OCI-LY7 (cell line): ENCODE measurements at regions not wholly inside any gene's neighbourhood (a gene's known extent, or its start where the extent isn't known, plus 50 kb on each side); places are given as distances from the start of the nearest gene placed in this dataset.

ENCODE experiments used
- BruUV-seq: library from RNA; stranded (reverse); fragments of 400-500 nt; replicated peaks from 2 replicates; lab custom pipeline; 2021; lab: Mats Ljungman, UMichigan
- CTCF ChIA-PET: fragments of 300-600 bp; sonication (Branson Sonifier 250); formaldehyde crosslinking; loops from one replicate; lab custom pipeline; 2022; ENCODE audit warnings: antibody characterized with exemption; ENCODE audit not compliant: unreplicated experiment; lab: Charles Lee
- POLR2A ChIA-PET: fragments of 300-600 bp; sonication (Branson Sonifier 250); formaldehyde crosslinking; loops from one replicate; lab custom pipeline; 2022; ENCODE audit warnings: antibody characterized with exemption; lab: Charles Lee
- DNase-seq: peaks from one replicate; pipeline ENCODE4 v3.0.0-alpha.2; 2015; ENCODE audit warnings: low spot score
- H2AFZ ChIP-seq: fragments of 200-600 bp; sonication (generic), shearing (Covaris generic); 2 replicates; pipeline ENCODE4 v1.6.1; 2014; ENCODE audit warnings: mild to moderate bottlenecking, antibody characterized with exemption, low read length, moderate library complexity
- H3K27ac ChIP-seq: fragments of 200-600 bp; sonication (generic); 2 replicates; pipeline ENCODE4 v1.5.1; 2014; ENCODE audit warnings: mixed run types, low read depth, mild to moderate bottlenecking, moderate library complexity, low read length, inconsistent platforms; ENCODE audit not compliant: poor library complexity, severe bottlenecking
- H3K36me3 ChIP-seq: fragments of 200-600 bp; sonication (generic); 2 replicates; pipeline ENCODE4 v1.6.1; 2014; ENCODE audit warnings: mild to moderate bottlenecking, antibody characterized with exemption, low read length, moderate library complexity, mixed read lengths; ENCODE audit not compliant: insufficient read depth
- H3K4me1 ChIP-seq: fragments of 200-600 bp; sonication (generic); 2 replicates; pipeline ENCODE4 v1.5.1; 2014; ENCODE audit warnings: mild to moderate bottlenecking, low read length; ENCODE audit not compliant: insufficient read depth, poor library complexity, severe bottlenecking
- H3K4me2 ChIP-seq: fragments of 200-600 bp; sonication (generic); 2 replicates; pipeline ENCODE4 v1.6.1; 2014; ENCODE audit warnings: mild to moderate bottlenecking, low read length
- H3K4me3 ChIP-seq: fragments of 200-600 bp; sonication (generic); 2 replicates; pipeline ENCODE4 v1.5.1; 2014; ENCODE audit warnings: mild to moderate bottlenecking, low read depth, low read length; ENCODE audit not compliant: poor library complexity, severe bottlenecking
- H3K79me2 ChIP-seq: fragments of 200-600 bp; sonication (generic); 2 replicates; pipeline ENCODE4 v1.6.1; 2016; ENCODE audit warnings: low read depth, mild to moderate bottlenecking, low read length, moderate library complexity, mixed read lengths; ENCODE audit not compliant: insufficient read depth
- H3K9me2 ChIP-seq: fragments of 200-600 bp; sonication (generic); 2 replicates; pipeline ENCODE4 v1.6.1; 2016; ENCODE audit warnings: mild to moderate bottlenecking, low read length, mixed read lengths; ENCODE audit not compliant: insufficient read depth
- H3K9me3 ChIP-seq: fragments of 200-600 bp; sonication (generic); 2 replicates; pipeline ENCODE4 v1.6.1; 2014; ENCODE audit warnings: mild to moderate bottlenecking, mixed run types, low read length, mixed read lengths
- H4K20me1 ChIP-seq: fragments of 200-600 bp; sonication (generic); 2 replicates; pipeline ENCODE4 v1.6.1; 2014; ENCODE audit warnings: mild to moderate bottlenecking, antibody characterized with exemption, low read length, moderate library complexity, mixed read lengths; ENCODE audit not compliant: insufficient read depth
- CTCF ChIP-seq: fragments of 200-600 bp; sonication (generic); conservative IDR thresholded peaks from 2 replicates; pipeline ENCODE4 v1.5.1; 2014; ENCODE audit warnings: mild to moderate bottlenecking, antibody characterized with exemption, low read length, moderate library complexity, mixed read lengths
- EZH2phosphoT487 ChIP-seq: fragments of 200-600 bp; sonication (generic); IDR thresholded peaks from 2 replicates; pipeline ENCODE4 v1.6.1; 2018; ENCODE audit warnings: low read depth, borderline replicate concordance, mild to moderate bottlenecking, mixed run types, antibody characterized with exemption, low read length, moderate library complexity, mixed read lengths
- intact Hi-C: fragments of 100-400 bp; cut with micrococcal nuclease; formaldehyde crosslinking; loops from one replicate; pipeline ENCODE4 v1.10.0; 2022; ENCODE audit not compliant: unreplicated experiment

GRCh38 chr22:26766510-26767350 lies 109.3 kb downstream of the MIAT start:
- no TSS peak for BruUV-seq
- H3K4me2 ChIP-seq = no peak overlapping the region
- H3K79me2 ChIP-seq = no peaks in the 10 kb centered on the region
- H3K27ac ChIP-seq = no peak overlapping the region
- no peaks in the 10 kb centered on the region for H3K4me1 ChIP-seq
- no peaks in the 10 kb centered on the region for H3K9me2 ChIP-seq
- no peaks in the 10 kb centered on the region for H3K9me3 ChIP-seq
- no peaks in the 10 kb centered on the region for H4K20me1 ChIP-seq
- intact Hi-C loops = no loop called here
- ChIA-PET POLR2A (no interaction called here), CTCF (no interaction called here)
- TF ChIP-seq CTCF (no peak), EZH2phosphoT487 (no peak)
- no peak overlapping the region for H2AFZ ChIP-seq
- peaks cover 4% of the 10 kb centered on the region; the same call in 1 of the 2 replicates for H3K36me3 ChIP-seq
- H3K4me3 ChIP-seq = no peak overlapping the region
- DNase-seq = no peak

GRCh38 chr22:26767351-26768155 lies 110.2 kb downstream of the MIAT start:
- POLR2A ChIA-PET = no interaction called here

More at GRCh38 chr22:26767351-26768155, 110.2 kb downstream of the MIAT start:
- H3K4me1 ChIP-seq = no peaks in the 10 kb centered on the region
- BruUV-seq = no TSS peak
- no peaks in the 10 kb centered on the region for H4K20me1 ChIP-seq
- H3K4me2 ChIP-seq = no peak overlapping the region
- no peaks in the 10 kb centered on the region for H3K79me2 ChIP-seq
- H3K36me3 ChIP-seq = peaks cover 4% of the 10 kb centered on the region; the same call in 1 of the 2 replicates
- H3K9me3 ChIP-seq = no peaks in the 10 kb centered on the region
- H3K27ac ChIP-seq = no peak overlapping the region
- CTCF ChIA-PET = no interaction called here
- H3K9me2 ChIP-seq = no peaks in the 10 kb centered on the region
- no peak overlapping the region for H2AFZ ChIP-seq
- DNase-seq = no peak
- TF ChIP-seq EZH2phosphoT487 (no peak), CTCF (no peak)
- no peak overlapping the region for H3K4me3 ChIP-seq
- intact Hi-C loops = no loop called here
